ENCODE measurements at regions not wholly inside any gene's neighbourhood (a gene's known extent, or its start where the extent isn't known, plus 50 kb on each side); places are given as distances from the start of the nearest gene placed in this dataset.

DNA sequence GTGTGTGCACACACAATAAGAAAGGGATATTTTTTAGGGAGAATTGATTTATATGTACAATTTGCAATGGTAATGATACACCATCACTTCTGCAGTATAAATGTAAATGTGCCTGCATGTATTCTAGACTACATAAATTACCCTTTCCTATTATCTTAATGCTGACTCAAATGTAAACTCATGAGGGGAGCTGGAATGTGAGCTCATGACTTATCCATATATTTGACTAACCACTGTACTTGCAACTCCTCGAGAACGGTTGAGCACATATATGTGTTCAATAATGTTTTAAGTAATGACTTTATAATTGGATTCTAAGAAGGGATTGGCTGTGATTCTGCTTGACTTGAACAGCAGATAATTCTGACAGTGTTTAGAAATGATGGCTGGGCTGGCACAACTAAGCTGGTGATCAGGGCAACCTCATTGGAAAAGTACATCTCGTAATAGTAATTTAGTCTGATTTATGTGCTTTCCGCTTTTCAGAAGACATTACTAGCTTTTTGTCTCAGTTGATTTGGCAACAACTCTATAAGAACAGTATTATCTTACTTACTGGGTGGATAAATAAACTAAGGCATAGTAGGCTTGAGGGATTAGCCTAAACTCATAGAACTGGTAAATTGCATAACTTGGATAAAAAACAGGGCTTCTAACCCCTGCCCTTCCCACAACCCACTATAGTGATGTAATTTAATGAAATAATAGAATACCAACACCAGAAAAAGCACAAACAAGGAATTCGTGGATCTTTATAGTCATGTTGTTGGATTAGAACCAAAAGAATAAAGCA, 130.2 kb upstream of the SPEF2 start:
- WGBS, 2 experiments (ENCODE audit: extremely low coverage in 1 of 2, insufficient coverage in 1 of 2, insufficient read length in 1 of 2, insufficient replicate concordance in 2 of 2, low coverage in 1 of 2, low lambda C conversion rate in 2 of 2, missing lambda C conversion rate in 1 of 2): 91% methylated on average over 5 of the region's 5 CpGs; no CpG with 5 or more reads in 1 of the 2 experiments
- H3K18ac ChIP-seq (ENCODE audit: extremely low read depth, low read length): no peak overlapping the region
- H3K4ac ChIP-seq (replicated peaks; ENCODE audit: insufficient read length, low read depth, low read length): no peak overlapping the region
- H3K23ac ChIP-seq (ENCODE audit: insufficient read length): no peak overlapping the region
- H3K14ac ChIP-seq (ENCODE audit: insufficient read length): no peak overlapping the region
- H4K20me1 ChIP-seq (replicated peaks in 1 of 2; ENCODE audit: control insufficient read depth in 1 of 2, insufficient read depth in 2 of 2, low read length in 2 of 2): no peaks in the 10 kb centered on the region
- no peak overlapping the region for H4K8ac ChIP-seq (ENCODE audit: extremely low read depth, insufficient read depth, low read length)
- H3K4me1 ChIP-seq (replicated peaks in 1 of 4; ENCODE audit: control insufficient read depth in 3 of 4, insufficient read depth in 4 of 4, low read length in 3 of 4): peaks cover 0 to 2% (median 1%) of the 10 kb centered on the region in 4 experiments; a peak in 1 of 7 replicates
- no peaks in the 10 kb centered on the region for H3K36me3 ChIP-seq (ENCODE audit: control insufficient read depth in 2 of 4, insufficient read depth in 4 of 4, low read length in 3 of 4)
- no peak for FAIRE-seq
- ChIA-PET CTCF (ENCODE audit: partially characterized antibody) (interaction anchor here (0.6 to 1.1 kb wide), 2 partner anchors 40 to 289 kb away, joined by 3 to 5 read pairs; no protein-coding TSS in a partner anchor), POLR2A (ENCODE audit: partially characterized antibody) (no interaction called here)
- no peak overlapping the region for H2AFZ ChIP-seq (ENCODE audit: low read length)
- no peaks in the 10 kb centered on the region for H3K79me1 ChIP-seq (ENCODE audit: low read depth, low read length)
- H2AK5ac ChIP-seq (ENCODE audit: low read depth, low read length): no peak overlapping the region
- H4K5ac ChIP-seq (ENCODE audit: insufficient read length, low read depth, low read length): no peak overlapping the region
- no peak overlapping the region for H2BK12ac ChIP-seq (ENCODE audit: low read depth, low read length)
- no peak overlapping the region for H3K4me2 ChIP-seq (ENCODE audit: insufficient read depth in 1 of 2, low read depth in 2 of 2, low read length in 2 of 2)
- no peak overlapping the region for H2BK15ac ChIP-seq (ENCODE audit: low read length)
- H4K91ac ChIP-seq (replicated peaks; ENCODE audit: insufficient read length, low read length): no peak overlapping the region
- H3K23me2 ChIP-seq (ENCODE audit: low read depth, low read length): no peaks in the 10 kb centered on the region
- no peak overlapping the region for H3K27ac ChIP-seq (ENCODE audit: low read depth, low read length)
- no peaks in the 10 kb centered on the region for H3K9me3 ChIP-seq (ENCODE audit: insufficient read depth in 2 of 2, low read depth in 1 of 2, low read length in 1 of 2)
- H3K9ac ChIP-seq (replicated peaks in 1 of 4; ENCODE audit: extremely low read depth in 1 of 4, low read depth in 3 of 4, low read length in 3 of 4): no peak overlapping the region
- no peak overlapping the region for H3K4me3 ChIP-seq (ENCODE audit: extremely low read depth in 1 of 4, insufficient read depth in 2 of 4, low read depth in 3 of 4, low read length in 4 of 4)
- H3K79me2 ChIP-seq (ENCODE audit: control insufficient read depth in 1 of 2, insufficient read depth in 2 of 2, low read length in 2 of 2): no peaks in the 10 kb centered on the region
- H3K56ac ChIP-seq (replicated peaks; ENCODE audit: insufficient read length, low read depth, low read length): no peak overlapping the region
- no peak overlapping the region for H2BK120ac ChIP-seq (replicated peaks; ENCODE audit: low read depth, low read length)
- H2BK20ac ChIP-seq (ENCODE audit: low read length): no peak overlapping the region
- no peak for DNase-seq (ENCODE audit: low read depth in 1 of 2, low spot score in 2 of 2)
- no peak overlapping the region for H2BK5ac ChIP-seq (ENCODE audit: low read depth, low read length)
- H3K27me3 ChIP-seq (replicated peaks in 1 of 4; ENCODE audit: control insufficient read depth in 3 of 4, extremely low read depth in 1 of 4, insufficient read depth in 3 of 4, low read length in 3 of 4): no peaks in the 10 kb centered on the region
- TF ChIP-seq CHD2 (IDR thresholded peaks at IDR 0.05; ENCODE audit: low read length) (no peak), CBX5 (IDR thresholded peaks at IDR 0.05; ENCODE audit: low read depth, low read length) (no peak), TBP (IDR thresholded peaks at IDR 0.05; ENCODE audit: low read depth, low read length) (no peak), EP300 (IDR thresholded peaks at IDR 0.05; ENCODE audit: borderline replicate concordance in 1 of 2, low read depth in 2 of 2, low read length in 2 of 2) (no peak), CEBPB (IDR thresholded peaks at IDR 0.05; ENCODE audit: low read depth, low read length) (no peak), SIX5 (IDR thresholded peaks at IDR 0.05; ENCODE audit: low read depth, low read length) (no peak), TEAD4 (IDR thresholded peaks at IDR 0.05; ENCODE audit: low read depth, low read length) (no peak), POU5F1 (IDR thresholded peaks at IDR 0.05; ENCODE audit: low read depth, low read length) (no peak), SAP30 (IDR thresholded peaks at IDR 0.05; ENCODE audit: insufficient read depth, insufficient replicate concordance, low read length) (no peak), CTBP2 (IDR thresholded peaks at IDR 0.05; ENCODE audit: borderline replicate concordance, insufficient read depth, insufficient read length, low read length) (no peak), RFX5 (IDR thresholded peaks at IDR 0.05; ENCODE audit: borderline replicate concordance, low read depth, low read length) (no peak), SP2 (IDR thresholded peaks at IDR 0.05; ENCODE audit: low read length) (no peak), RXRA (IDR thresholded peaks at IDR 0.05; ENCODE audit: insufficient read depth, low read depth, low read length) (no peak), BRCA1 (IDR thresholded peaks at IDR 0.05; ENCODE audit: low read depth, low read length) (no peak)

Measured in H1 (cell line).